Testis (tissue), 2 donors: ENCODE measurements at regions not wholly inside any gene's neighbourhood (a gene's known extent, or its start where the extent isn't known, plus 50 kb on each side); places are given as distances from the start of the nearest gene placed in this dataset.

ENCODE experiments used
- DNase-seq: peaks from one replicate; pipeline ENCODE4 v3.0.0-alpha.2; 2019
- H3K27ac ChIP-seq, 2 donors: fragments of 200-600 bp; sonication (generic); one replicate each; pipeline ENCODE4 v1.5.1; 2019
- H3K27me3 ChIP-seq: fragments of 200-600 bp; sonication (generic); one replicate; pipeline ENCODE4 v1.5.1; 2019
- H3K36me3 ChIP-seq: fragments of 200-600 bp; sonication (generic); one replicate; pipeline ENCODE4 v1.5.1; 2017; ENCODE audit warnings: low read depth; ENCODE audit errors: missing control alignments
- H3K4me1 ChIP-seq: fragments of 200-600 bp; sonication (generic); one replicate; pipeline ENCODE4 v1.5.1; 2019
- H3K4me3 ChIP-seq, 2 donors: fragments of 200-600 bp; sonication (generic); one replicate each; pipeline ENCODE4 v1.5.1; 2017 to 2019
- H3K9me3 ChIP-seq: fragments of 200-600 bp; sonication (generic); one replicate; pipeline ENCODE4 v1.5.1; 2017
- POLR2A ChIP-seq: fragments of 450-650 bp; IDR thresholded peaks from one replicate; pipeline ENCODE4 v1.6.1; 2017; ENCODE audit warnings: antibody characterized with exemption, mild to moderate bottlenecking, moderate library complexity
- WGBS, 2 donors: methylation state at CpG; one replicate each; pipeline ENCODE4 v1.1.5; 2018; 5-methylcytosine and 5-hydroxymethylcytosine counted together
- intact Hi-C: fragments of 100-400 bp; cut with DNase I; formaldehyde crosslinking; loops from one replicate; pipeline ENCODE4 v1.15.1; 2023; ENCODE audit warnings: low total_unique reads
- TF ChIP-seq, protein P1 (sequence below), 3 experiments: fragments of 450-650 bp in 2 of 3; fragments of 200-600 bp in 1 of 3; sonication (generic) in 1 of 3; IDR thresholded peaks; one replicate each; pipeline ENCODE4 v1.5.1; 2016 to 2019; ENCODE audit warnings: antibody characterized with exemption in 3 of 3, mild to moderate bottlenecking in 2 of 3, moderate library complexity in 1 of 3

DNA sequence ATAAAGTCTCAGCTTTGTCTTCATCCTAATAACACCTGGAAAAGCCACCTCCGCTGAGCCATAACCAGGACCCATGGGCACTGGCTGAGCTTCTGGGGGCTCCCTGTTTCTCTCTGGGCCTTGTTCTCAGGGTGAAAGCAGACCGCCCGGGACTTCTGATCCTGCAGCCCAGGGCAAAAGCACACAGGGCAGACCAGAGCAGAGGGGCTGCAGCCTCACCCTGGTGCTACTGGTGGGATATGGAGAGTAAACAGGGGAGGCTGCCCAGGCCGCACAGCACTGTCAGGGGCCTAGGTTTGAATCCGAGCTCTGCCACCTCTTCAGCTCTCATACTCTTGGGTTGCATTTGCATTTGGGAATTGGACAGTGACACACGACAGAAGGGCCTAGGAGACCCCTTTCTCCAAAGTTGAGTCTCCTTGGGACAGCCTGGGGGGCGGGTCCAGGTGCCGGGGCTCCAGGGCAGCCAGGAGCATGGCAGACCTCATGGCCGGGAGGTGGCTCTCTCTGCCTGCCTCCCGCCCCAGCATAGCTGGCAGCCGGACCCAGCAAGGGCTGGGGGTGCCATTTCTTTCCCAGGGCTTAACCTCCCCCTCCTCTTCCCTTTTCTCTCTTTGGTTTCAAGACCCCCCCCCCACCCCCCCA lies 164.9 kb downstream of the INHBB start:
- Histone ChIP-seq H3K9me3 (no peaks in the 10 kb centered on the region), H3K4me1 (peaks cover 4% of the 10 kb centered on the region), H3K27me3 (no peaks in the 10 kb centered on the region), H3K36me3 (no peaks in the 10 kb centered on the region), H3K27ac (no peak overlapping the region), H3K4me3 (no peak overlapping the region)
- intact Hi-C loops, result no loop called here
- TF ChIP-seq, protein P1, sequence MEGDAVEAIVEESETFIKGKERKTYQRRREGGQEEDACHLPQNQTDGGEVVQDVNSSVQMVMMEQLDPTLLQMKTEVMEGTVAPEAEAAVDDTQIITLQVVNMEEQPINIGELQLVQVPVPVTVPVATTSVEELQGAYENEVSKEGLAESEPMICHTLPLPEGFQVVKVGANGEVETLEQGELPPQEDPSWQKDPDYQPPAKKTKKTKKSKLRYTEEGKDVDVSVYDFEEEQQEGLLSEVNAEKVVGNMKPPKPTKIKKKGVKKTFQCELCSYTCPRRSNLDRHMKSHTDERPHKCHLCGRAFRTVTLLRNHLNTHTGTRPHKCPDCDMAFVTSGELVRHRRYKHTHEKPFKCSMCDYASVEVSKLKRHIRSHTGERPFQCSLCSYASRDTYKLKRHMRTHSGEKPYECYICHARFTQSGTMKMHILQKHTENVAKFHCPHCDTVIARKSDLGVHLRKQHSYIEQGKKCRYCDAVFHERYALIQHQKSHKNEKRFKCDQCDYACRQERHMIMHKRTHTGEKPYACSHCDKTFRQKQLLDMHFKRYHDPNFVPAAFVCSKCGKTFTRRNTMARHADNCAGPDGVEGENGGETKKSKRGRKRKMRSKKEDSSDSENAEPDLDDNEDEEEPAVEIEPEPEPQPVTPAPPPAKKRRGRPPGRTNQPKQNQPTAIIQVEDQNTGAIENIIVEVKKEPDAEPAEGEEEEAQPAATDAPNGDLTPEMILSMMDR (IDR thresholded peaks at IDR 0.05), result no peak
- TF ChIP-seq POLR2A, result no peak
- no peak for DNase-seq
- 96 to 98% methylated on average over 6 to 11 of the region's 11 CpGs for WGBS, 2 donors

DNA sequence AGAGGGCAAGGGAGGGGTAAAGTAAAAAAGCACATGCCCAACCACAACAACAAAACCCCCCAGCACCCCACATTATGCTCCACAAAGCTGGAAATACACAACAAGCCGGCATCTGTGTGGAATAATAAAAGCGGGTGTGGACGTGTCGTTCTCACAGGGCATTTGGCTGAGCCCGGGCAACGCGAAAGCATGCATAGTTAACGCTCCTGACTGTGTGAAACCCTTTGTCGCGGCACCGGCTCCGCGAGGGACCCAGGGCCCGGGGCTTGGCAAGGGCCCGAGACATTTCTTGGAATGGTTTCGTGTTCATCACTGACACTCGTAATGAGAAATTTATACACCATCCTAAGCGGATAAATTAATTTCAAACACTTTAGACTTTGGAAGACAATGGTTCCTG lies 165.6 kb downstream of the INHBB start:
- peaks cover 9% of the 10 kb centered on the region for H3K4me1 ChIP-seq
- no peak overlapping the region for H3K27ac ChIP-seq
- H3K9me3 ChIP-seq, result no peaks in the 10 kb centered on the region
- 80 to 86% methylated on average over 18 of the region's 18 CpGs for WGBS, 2 donors
- intact Hi-C loops, result no loop called here
- no peaks in the 10 kb centered on the region for H3K36me3 ChIP-seq
- DNase-seq, result no peak
- no peak overlapping the region for H3K4me3 ChIP-seq
- TF ChIP-seq POLR2A, result no peak
- TF ChIP-seq, protein P1 (IDR thresholded peaks at IDR 0.05), result no peak
- H3K27me3 ChIP-seq, result no peaks in the 10 kb centered on the region

DNA sequence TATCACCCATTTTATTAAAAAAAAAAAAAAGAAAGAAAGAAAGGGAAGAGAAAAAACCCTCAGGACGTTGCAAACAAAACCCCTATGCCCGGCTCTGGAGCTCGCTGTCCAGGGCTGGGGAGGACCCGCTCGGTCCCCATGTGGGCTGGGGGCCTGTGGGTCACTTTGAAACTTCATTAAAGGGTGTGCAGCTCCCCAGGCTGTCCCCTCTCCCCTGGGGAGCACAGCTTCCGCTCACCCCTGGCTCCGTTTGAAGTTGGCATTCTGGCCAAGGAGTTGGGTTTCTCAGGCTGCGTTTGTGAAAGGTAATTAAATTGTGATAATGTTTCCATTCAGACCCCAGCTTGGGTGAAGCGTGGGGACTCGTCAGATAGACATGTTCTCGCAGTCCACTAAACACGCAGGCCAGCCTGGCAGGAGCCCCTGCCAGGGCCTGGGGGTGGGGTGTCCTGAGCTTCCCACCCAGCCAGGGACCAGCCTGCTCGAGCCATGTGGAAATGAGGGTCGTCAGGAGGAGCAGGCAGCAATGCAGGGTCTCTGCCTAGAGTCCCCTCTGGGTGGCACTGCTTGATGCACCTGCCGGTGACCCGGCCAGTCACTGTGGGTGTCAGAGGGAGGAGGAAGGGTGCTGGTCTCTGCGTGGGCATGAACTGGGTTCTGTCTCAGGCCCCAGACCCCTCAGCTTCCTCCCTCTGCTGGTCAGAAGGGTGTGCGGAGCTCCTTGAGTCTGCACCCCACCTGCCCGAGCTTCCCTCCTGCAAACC lies 166.2 kb downstream of the INHBB start:
- peaks cover 15% of the 10 kb centered on the region for H3K4me1 ChIP-seq
- H3K4me3 ChIP-seq, result no peak overlapping the region
- intact Hi-C loops, result no loop called here
- no peaks in the 10 kb centered on the region for H3K27me3 ChIP-seq
- no peak overlapping the region for H3K27ac ChIP-seq
- DNase-seq, result no peak
- no peak for TF ChIP-seq POLR2A
- TF ChIP-seq, protein P1 (IDR thresholded peaks at IDR 0.05), result no peak
- WGBS, 2 donors, result 86 to 91% methylated on average over 14 to 19 of the region's 19 CpGs
- no peaks in the 10 kb centered on the region for H3K36me3 ChIP-seq
- no peaks in the 10 kb centered on the region for H3K9me3 ChIP-seq

DNA sequence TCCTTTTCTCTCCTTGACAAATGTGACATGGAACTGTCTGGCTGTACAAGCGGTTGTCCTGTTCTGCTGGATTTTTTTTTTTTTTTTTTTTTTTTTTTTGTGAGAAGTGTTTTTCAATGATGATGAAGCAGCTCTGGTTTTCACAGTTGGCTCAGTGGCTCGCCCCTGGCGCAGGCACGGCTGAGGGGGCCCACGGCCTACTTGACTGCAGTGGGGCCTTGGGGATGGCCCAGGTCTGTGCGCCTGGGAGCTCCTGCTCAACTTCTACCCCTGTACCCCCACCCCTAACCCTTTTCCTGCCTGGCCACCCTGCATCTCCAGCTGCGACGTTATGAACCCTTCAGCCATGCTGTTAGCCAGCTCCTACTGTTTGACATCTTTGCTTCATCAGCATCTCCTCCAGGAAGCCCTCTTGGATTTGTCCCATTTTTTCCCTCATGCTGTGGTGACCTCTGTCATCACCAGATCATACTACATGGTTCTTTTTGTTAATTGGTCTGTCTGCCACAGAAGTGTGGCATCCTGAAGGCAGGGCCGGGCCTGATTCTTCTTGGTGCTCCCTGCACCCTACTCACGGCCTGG lies 167.9 kb downstream of the INHBB start:
- H3K27me3 ChIP-seq, result no peaks in the 10 kb centered on the region
- no peaks in the 10 kb centered on the region for H3K36me3 ChIP-seq
- no peak overlapping the region for H3K27ac ChIP-seq
- no peak overlapping the region for H3K4me3 ChIP-seq
- peaks cover 14% of the 10 kb centered on the region for H3K4me1 ChIP-seq
- intact Hi-C loops, result no loop called here
- no peak for TF ChIP-seq POLR2A
- TF ChIP-seq, protein P1 (IDR thresholded peaks at IDR 0.05), result no peak
- H3K9me3 ChIP-seq, result no peaks in the 10 kb centered on the region
- 91 to 95% methylated on average over 10 of the region's 10 CpGs for WGBS, 2 donors
- no peak for DNase-seq
